ENCODE measurements at regions not wholly inside any gene's neighbourhood (a gene's known extent, or its start where the extent isn't known, plus 50 kb on each side); places are given as distances from the start of the nearest gene placed in this dataset.

DNA sequence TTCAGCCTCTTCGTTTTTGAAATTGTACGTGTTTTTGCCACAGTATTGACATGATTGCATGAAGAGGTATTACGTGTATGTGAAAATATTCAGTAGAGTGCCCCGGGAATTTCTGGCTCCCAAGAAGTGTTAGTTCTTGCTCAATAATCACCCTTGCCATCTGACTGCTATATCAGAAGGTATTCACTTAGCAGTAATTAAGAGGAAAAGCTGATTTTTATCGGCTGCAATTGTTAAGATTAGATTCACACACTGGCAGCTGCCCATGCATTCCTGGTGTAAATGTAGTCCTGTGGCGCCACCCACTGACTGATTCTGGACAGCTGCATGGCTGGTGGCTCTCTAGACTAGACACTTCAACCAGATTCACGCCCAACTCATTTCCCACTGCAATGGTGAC, 440.1 kb upstream of the ADAMTS16 start:
- no peak for DNase-seq
- WGBS (ENCODE audit: insufficient coverage, low lambda C conversion rate) = no CpG with 5 or more reads among the region's 7 CpGs
- Histone ChIP-seq H3K27me3 (ENCODE audit: control insufficient read depth, insufficient read depth, low read length) (no peaks in the 10 kb centered on the region), H3K4me1 (ENCODE audit: control insufficient read depth, insufficient read depth, low read length) (no peaks in the 10 kb centered on the region), H3K4me3 (ENCODE audit: low read length) (no peak overlapping the region), H3K27ac (ENCODE audit: low read length) (no peak overlapping the region), H3K9me3 (ENCODE audit: control insufficient read depth, low read depth, low read length) (no peaks in the 10 kb centered on the region), H3K36me3 (ENCODE audit: control insufficient read depth, insufficient read depth, low read length) (no peaks in the 10 kb centered on the region)

DNA sequence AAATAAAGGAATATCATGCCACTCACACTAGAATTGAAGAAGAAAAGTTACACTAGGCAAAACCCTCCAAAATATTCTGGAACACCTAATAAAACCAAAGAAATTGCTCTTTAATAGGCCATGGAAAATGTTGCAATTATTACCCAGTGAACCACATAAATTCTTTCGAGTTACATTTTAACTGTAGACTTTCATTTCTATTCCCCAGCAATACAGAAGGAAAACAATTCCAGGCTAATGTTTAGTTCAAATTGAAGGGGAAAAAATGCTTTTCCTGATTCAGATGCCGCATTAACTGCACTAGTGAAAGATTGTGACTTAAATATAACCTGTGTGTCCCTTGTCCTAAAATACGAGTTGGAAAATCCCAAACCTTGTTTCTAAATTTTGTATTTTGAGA, 439.3 kb upstream of the ADAMTS16 start:
- Histone ChIP-seq H3K36me3 (ENCODE audit: control insufficient read depth, insufficient read depth, low read length) (no peaks in the 10 kb centered on the region), H3K27ac (ENCODE audit: low read length) (no peak overlapping the region), H3K4me3 (ENCODE audit: low read length) (no peak overlapping the region), H3K27me3 (ENCODE audit: control insufficient read depth, insufficient read depth, low read length) (no peaks in the 10 kb centered on the region), H3K9me3 (ENCODE audit: control insufficient read depth, low read depth, low read length) (no peaks in the 10 kb centered on the region), H3K4me1 (ENCODE audit: control insufficient read depth, insufficient read depth, low read length) (no peaks in the 10 kb centered on the region)
- 54% methylated on average over 2 of the region's 3 CpGs for WGBS (ENCODE audit: insufficient coverage, low lambda C conversion rate)
- no peak for DNase-seq

DNA sequence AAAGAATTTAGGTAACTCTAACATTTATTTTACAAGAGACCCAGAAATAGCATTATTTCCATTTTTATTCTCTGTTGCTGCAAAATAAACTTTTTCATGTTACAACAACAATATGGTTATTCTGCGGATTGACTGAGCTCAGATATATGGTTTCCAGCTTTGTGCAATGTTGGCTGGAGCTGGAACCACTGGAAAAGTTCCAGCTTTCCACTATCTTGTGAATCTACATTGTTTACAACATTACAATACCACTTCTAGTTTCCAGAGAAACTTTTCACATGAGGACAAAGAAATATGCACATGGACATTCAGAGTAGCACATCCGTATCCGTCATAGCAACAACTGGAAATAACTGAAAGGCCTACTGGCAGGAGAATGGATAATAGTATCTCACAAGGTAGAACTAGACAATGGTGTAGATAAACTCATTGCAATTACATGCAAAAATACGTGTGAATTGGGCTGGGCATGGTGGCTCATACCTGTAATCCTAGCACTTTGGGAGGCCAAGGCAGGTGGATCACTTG, 436.1 kb upstream of the ADAMTS16 start:
- Histone ChIP-seq H3K27ac (ENCODE audit: low read length) (no peak overlapping the region), H3K27me3 (ENCODE audit: control insufficient read depth, insufficient read depth, low read length) (no peaks in the 10 kb centered on the region), H3K9me3 (ENCODE audit: control insufficient read depth, low read depth, low read length) (no peaks in the 10 kb centered on the region), H3K4me1 (ENCODE audit: control insufficient read depth, insufficient read depth, low read length) (no peaks in the 10 kb centered on the region), H3K36me3 (ENCODE audit: control insufficient read depth, insufficient read depth, low read length) (no peaks in the 10 kb centered on the region), H3K4me3 (ENCODE audit: low read length) (no peak overlapping the region)
- DNase-seq = no peak
- 100% methylated on average over 2 of the region's 4 CpGs for WGBS (ENCODE audit: insufficient coverage, low lambda C conversion rate)

DNA sequence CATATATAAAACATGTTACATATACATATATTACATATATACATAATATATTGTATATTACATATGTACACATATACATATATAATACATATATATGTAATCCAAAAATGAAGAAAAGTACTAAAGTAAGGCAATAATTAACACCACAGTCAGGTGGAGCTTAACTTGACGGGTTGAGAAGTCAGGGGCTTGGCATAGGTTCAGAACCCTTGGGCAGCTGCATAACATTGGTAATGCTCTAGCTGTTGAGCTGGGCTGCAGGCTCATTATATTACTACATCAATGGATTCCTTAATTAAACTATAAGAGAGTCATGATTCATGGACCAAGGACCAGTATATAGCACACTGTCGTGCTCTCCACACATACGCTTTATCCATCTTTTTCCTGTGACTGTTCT, 435.2 kb upstream of the ADAMTS16 start:
- H3K4me3 ChIP-seq (ENCODE audit: low read length) = no peak overlapping the region
- no peak overlapping the region for H3K27ac ChIP-seq (ENCODE audit: low read length)
- DNase-seq = no peak
- H3K4me1 ChIP-seq (ENCODE audit: control insufficient read depth, insufficient read depth, low read length) = no peaks in the 10 kb centered on the region
- WGBS (ENCODE audit: insufficient coverage, low lambda C conversion rate) = 70% methylated on average over 2 of the region's 3 CpGs
- H3K36me3 ChIP-seq (ENCODE audit: control insufficient read depth, insufficient read depth, low read length) = no peaks in the 10 kb centered on the region
- no peaks in the 10 kb centered on the region for H3K27me3 ChIP-seq (ENCODE audit: control insufficient read depth, insufficient read depth, low read length)
- no peaks in the 10 kb centered on the region for H3K9me3 ChIP-seq (ENCODE audit: control insufficient read depth, low read depth, low read length)

DNA sequence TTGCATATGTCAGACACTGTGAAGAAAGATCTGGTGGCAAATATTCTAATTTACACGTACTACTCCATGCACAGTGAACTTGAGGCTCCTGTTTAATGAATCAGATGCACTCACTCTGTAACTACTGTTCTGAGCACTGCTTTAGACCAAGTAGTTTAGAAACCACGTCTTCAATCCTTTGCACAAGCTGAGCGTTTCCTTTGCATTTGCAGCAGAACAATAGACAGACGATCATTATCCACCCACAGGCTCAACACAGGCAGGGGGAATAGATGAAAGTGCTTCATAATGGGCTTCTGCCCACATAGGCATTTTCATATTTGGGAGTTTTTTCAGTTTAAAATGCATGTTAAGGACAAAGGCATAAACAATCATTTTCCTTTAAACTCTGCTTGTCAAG, 423.3 kb upstream of the ADAMTS16 start:
- Histone ChIP-seq H3K9me3 (ENCODE audit: control insufficient read depth, low read depth, low read length) (no peaks in the 10 kb centered on the region), H3K27me3 (ENCODE audit: control insufficient read depth, insufficient read depth, low read length) (no peaks in the 10 kb centered on the region), H3K4me3 (ENCODE audit: low read length) (no peak overlapping the region), H3K4me1 (ENCODE audit: control insufficient read depth, insufficient read depth, low read length) (no peaks in the 10 kb centered on the region), H3K36me3 (ENCODE audit: control insufficient read depth, insufficient read depth, low read length) (no peaks in the 10 kb centered on the region), H3K27ac (ENCODE audit: low read length) (no peak overlapping the region)
- WGBS (ENCODE audit: insufficient coverage, low lambda C conversion rate) = no CpG with 5 or more reads among the region's 4 CpGs
- DNase-seq = no peak

DNA sequence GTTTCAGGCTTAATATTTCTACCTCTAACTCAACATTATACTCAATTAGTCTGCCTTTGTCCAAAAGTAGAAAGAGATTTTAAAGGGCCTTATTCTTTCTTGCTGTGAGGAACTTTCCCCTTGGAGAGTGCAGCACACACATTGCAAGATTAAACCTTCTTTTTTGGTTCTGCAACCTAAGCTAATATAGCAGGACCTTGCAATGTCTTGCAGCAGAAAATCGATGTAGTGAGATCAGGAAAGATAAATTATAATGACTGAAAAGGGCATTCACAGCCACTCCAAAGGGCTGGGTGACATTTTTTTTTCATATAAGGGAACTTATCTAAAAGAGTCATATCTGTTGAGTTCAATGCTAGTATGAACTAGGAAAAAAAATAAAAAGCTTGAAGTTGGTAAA, 422.7 kb upstream of the ADAMTS16 start:
- 60% methylated on average over 1 of the region's 1 CpG for WGBS (ENCODE audit: insufficient coverage, low lambda C conversion rate)
- no peak overlapping the region for H3K4me3 ChIP-seq (ENCODE audit: low read length)
- H3K36me3 ChIP-seq (ENCODE audit: control insufficient read depth, insufficient read depth, low read length) = no peaks in the 10 kb centered on the region
- H3K27me3 ChIP-seq (ENCODE audit: control insufficient read depth, insufficient read depth, low read length) = no peaks in the 10 kb centered on the region
- no peak for DNase-seq
- no peak overlapping the region for H3K27ac ChIP-seq (ENCODE audit: low read length)
- no peaks in the 10 kb centered on the region for H3K9me3 ChIP-seq (ENCODE audit: control insufficient read depth, low read depth, low read length)
- no peaks in the 10 kb centered on the region for H3K4me1 ChIP-seq (ENCODE audit: control insufficient read depth, insufficient read depth, low read length)

DNA sequence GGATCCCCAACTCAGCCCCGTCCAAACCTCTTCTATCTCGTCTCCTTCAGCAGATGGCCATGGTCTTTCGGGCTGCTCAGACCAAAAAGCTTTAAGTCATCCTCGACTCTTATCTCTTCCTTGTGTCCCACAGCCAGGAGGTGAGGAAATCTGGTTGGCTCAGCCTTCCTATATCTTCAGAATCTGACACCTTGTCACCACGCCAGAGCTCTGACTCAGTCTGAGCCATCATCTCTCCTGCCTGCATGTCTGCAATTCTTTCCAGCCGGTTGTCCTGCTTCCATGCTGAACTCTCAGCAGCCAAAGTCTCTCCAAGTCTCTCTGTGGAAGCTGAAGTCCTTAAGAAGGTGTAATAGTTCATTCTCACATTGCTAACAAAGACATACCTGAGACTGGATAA, 419.3 kb upstream of the ADAMTS16 start:
- 87% methylated on average over 3 of the region's 6 CpGs for WGBS (ENCODE audit: insufficient coverage, low lambda C conversion rate)
- no peaks in the 10 kb centered on the region for H3K9me3 ChIP-seq (ENCODE audit: control insufficient read depth, low read depth, low read length)
- no peaks in the 10 kb centered on the region for H3K27me3 ChIP-seq (ENCODE audit: control insufficient read depth, insufficient read depth, low read length)
- H3K27ac ChIP-seq (ENCODE audit: low read length) = no peak overlapping the region
- H3K4me1 ChIP-seq (ENCODE audit: control insufficient read depth, insufficient read depth, low read length) = no peaks in the 10 kb centered on the region
- H3K4me3 ChIP-seq (ENCODE audit: low read length) = no peak overlapping the region
- DNase-seq = no peak
- H3K36me3 ChIP-seq (ENCODE audit: control insufficient read depth, insufficient read depth, low read length) = no peaks in the 10 kb centered on the region

DNA sequence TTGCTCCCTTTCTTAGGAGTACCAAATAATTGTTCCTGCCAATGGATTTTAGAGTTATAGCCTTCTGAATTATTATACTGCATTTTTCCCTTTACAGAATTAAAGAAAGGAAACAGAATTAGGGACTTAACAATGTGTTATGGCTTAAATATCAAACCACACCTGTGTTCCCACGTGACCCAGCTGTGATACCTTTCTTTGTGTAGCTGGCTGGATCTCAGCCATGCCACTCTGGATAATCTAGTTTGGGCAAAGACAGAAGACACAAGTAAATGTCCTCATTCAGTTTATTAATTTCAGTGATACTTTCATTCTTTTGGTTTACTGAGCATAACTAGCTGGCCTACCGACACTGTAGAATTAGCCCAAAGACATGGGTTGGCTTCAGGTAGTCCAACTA, 417.2 kb upstream of the ADAMTS16 start:
- Histone ChIP-seq H3K9me3 (ENCODE audit: control insufficient read depth, low read depth, low read length) (no peaks in the 10 kb centered on the region), H3K4me3 (ENCODE audit: low read length) (no peak overlapping the region), H3K27me3 (ENCODE audit: control insufficient read depth, insufficient read depth, low read length) (no peaks in the 10 kb centered on the region), H3K4me1 (ENCODE audit: control insufficient read depth, insufficient read depth, low read length) (no peaks in the 10 kb centered on the region), H3K27ac (ENCODE audit: low read length) (no peak overlapping the region), H3K36me3 (ENCODE audit: control insufficient read depth, insufficient read depth, low read length) (no peaks in the 10 kb centered on the region)
- no peak for DNase-seq
- WGBS (ENCODE audit: insufficient coverage, low lambda C conversion rate) = 100% methylated on average over 1 of the region's 2 CpGs

DNA sequence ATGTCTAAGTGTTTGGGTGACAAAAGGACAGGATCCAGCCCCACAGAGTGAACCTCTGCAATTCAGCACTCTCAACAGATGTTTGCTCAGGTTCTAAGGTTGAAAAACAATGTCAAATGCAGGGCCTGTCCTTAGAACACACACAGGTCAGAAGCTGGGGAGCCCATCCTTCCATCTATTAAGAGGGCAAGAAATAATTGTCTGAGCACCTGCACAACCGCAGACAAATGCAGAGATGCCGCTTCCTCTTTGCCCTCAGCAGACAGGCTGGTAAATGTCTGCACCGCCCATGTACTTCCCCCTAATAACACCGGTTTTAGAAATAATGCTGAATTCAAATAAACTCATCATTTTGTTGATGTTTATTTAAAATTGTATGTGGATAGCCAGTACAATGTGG, 414.5 kb upstream of the ADAMTS16 start:
- no peaks in the 10 kb centered on the region for H3K36me3 ChIP-seq (ENCODE audit: control insufficient read depth, insufficient read depth, low read length)
- no peaks in the 10 kb centered on the region for H3K27me3 ChIP-seq (ENCODE audit: control insufficient read depth, insufficient read depth, low read length)
- no peak overlapping the region for H3K27ac ChIP-seq (ENCODE audit: low read length)
- no peak for DNase-seq
- H3K4me1 ChIP-seq (ENCODE audit: control insufficient read depth, insufficient read depth, low read length) = no peaks in the 10 kb centered on the region
- H3K4me3 ChIP-seq (ENCODE audit: low read length) = no peak overlapping the region
- 79% methylated on average over 2 of the region's 4 CpGs for WGBS (ENCODE audit: insufficient coverage, low lambda C conversion rate)
- H3K9me3 ChIP-seq (ENCODE audit: control insufficient read depth, low read depth, low read length) = no peaks in the 10 kb centered on the region

DNA sequence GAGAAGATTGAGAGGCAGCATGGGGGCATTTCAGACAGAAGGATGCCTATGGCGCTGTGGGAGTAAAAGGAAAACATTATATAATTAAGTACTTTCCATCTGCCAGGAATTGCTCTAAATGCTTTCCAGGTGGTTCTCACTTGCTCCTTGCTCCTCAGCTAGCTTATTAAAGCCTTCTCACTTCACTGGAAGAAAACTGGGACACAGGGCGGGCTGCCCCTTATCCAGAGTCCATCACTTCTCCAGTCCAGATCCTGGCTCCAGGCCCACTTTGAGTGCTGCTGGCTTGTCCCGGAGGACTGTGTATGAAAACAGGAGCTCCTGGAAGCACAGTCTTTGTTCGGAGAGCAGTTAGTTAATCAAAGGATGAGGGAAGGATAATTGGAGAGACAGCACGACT, 409.9 kb upstream of the ADAMTS16 start:
- Histone ChIP-seq H3K27ac (ENCODE audit: low read length) (no peak overlapping the region), H3K4me1 (ENCODE audit: control insufficient read depth, insufficient read depth, low read length) (no peaks in the 10 kb centered on the region), H3K9me3 (ENCODE audit: control insufficient read depth, low read depth, low read length) (no peaks in the 10 kb centered on the region), H3K27me3 (ENCODE audit: control insufficient read depth, insufficient read depth, low read length) (no peaks in the 10 kb centered on the region), H3K4me3 (ENCODE audit: low read length) (no peak overlapping the region), H3K36me3 (ENCODE audit: control insufficient read depth, insufficient read depth, low read length) (no peaks in the 10 kb centered on the region)
- no CpG with 5 or more reads among the region's 5 CpGs for WGBS (ENCODE audit: insufficient coverage, low lambda C conversion rate)
- no peak for DNase-seq

DNA sequence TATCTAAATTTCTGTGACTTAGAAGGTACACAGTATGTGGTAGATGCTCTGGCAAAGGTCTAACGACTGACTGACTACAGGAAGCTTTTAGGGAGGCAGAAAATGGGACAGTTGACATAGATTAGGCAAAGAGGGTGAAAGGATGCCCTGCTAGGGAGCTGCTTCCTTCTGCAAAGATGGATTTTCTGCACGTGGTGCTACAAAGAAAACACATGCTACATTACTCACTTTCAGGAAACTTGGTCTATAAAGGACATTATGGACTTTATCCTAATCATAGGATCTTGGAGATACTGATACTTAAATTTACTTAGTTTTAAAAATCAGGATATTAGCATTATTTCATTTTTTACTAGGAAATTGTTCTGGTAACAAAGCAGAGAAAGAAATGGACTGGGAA, 405.8 kb upstream of the ADAMTS16 start:
- no peak overlapping the region for H3K4me3 ChIP-seq (ENCODE audit: low read length)
- H3K27me3 ChIP-seq (ENCODE audit: control insufficient read depth, insufficient read depth, low read length) = no peaks in the 10 kb centered on the region
- no peak for DNase-seq
- H3K36me3 ChIP-seq (ENCODE audit: control insufficient read depth, insufficient read depth, low read length) = no peaks in the 10 kb centered on the region
- H3K27ac ChIP-seq (ENCODE audit: low read length) = no peak overlapping the region
- 63% methylated on average over 1 of the region's 2 CpGs for WGBS (ENCODE audit: insufficient coverage, low lambda C conversion rate)
- peaks cover 3% of the 10 kb centered on the region for H3K9me3 ChIP-seq (ENCODE audit: control insufficient read depth, low read depth, low read length)
- H3K4me1 ChIP-seq (ENCODE audit: control insufficient read depth, insufficient read depth, low read length) = no peaks in the 10 kb centered on the region
